Glomerular endothelial cell (primary cell): ENCODE measurements at regions not wholly inside any gene's neighbourhood (a gene's known extent, or its start where the extent isn't known, plus 50 kb on each side); places are given as distances from the start of the nearest gene placed in this dataset.

Experiments used
- DNase-seq: peaks from one replicate; pipeline ENCODE4 v3.0.0-alpha.2; 2011; ENCODE audit warnings: low read depth, low spot score; ENCODE audit errors: extremely low read depth

DNA sequence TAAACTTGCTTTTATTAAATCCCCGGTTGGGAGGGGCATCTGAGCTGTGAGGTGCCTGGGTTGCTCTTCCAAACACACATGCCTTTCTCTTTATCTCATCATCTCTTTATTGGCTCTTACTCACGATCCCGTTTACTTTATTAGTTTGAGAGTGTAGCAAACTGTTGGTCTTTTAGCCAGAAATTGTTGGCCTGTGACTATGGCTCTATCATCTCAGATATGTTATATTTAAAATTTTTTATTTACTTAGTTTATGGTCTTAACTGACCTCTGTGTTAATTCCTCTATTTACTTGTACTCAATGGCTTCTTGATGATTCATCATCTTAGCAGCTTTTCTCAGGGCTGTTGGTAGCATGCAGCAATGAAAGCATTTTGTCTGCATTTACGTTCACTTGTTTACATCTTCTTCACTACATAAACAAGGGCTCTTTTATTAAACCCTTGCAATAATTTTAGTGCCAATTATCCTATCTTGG, 408.4 kb downstream of the HRH4 start:
- no peak for DNase-seq

DNA sequence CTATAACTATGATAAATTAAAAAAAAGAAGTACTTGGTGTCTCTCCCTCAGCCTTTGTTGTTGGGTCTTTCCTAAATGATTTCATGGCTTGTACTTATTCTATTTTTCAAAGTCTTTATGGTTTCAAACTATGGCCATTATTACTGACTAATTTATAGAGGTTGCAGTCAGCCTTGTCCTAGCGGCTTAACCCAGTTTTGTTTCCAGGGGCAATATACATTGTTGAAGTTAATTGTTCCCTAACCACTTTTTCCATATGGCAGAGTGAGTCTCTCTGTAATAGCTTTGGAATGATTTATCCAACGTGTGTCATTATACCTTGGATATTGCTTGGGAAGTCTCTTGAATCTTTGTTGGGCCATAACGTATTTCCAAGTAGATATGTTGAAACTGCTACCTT, 408.8 kb downstream of the HRH4 start:
- DNase-seq: no peak

DNA sequence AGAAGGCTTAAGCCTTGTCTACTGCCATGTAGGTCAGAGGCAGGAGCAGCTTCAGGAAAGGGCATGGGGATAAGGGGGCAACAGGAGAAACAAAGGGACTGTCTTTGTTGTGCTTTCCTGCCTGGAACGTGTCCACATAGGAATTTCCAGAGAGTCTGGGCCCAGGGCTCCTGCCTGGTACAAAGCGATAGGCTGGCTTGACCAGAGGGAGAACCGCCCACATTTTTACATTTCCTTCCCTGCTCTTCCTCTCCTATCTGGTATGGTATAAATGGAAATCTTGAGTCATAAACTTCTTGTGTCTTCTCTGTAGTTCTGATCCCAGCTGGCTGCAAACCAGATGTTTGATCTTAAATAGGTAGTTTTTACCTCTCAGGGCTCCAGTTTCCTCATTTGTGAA, 414.8 kb downstream of the HRH4 start:
- DNase-seq: no peak

DNA sequence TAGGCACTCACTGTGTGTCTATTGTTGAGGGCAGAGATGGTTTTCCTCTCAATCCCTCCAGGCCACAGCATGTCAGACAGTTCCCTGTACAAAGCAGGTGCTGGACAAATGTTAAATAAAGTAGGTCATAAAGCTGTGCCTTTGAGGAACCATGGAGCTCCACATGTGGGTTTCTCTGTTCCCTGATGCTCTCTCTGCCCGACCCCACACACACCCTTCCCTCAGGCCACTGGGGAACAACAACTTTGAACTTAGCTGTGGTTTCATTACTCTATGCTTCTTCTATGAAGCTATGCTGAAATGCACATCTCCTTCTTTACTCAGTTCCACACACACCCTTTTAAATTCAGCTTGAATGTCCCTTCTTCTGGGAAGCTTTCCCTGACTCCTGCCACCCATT, 415.3 kb downstream of the HRH4 start:
- DNase-seq: no peak

DNA sequence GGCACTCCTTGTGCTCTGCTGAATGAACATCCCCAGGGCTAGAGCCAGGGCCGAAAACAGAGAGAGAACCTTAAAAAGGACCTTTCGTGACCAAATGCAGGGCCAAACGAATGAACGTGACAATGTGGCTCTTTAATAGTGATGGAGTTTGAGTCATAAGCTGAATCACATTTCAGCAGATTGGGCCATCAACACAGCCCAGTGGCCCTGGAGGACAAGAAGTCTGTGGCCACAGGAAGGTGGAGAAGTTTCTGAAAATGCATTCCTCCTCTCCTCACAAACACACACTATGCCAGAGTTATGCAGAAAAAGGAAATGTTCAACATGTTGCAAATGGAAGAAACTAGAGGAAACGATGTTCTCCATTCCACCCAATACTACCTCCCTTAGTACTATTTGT, 415.8 kb downstream of the HRH4 start:
- no peak for DNase-seq

DNA sequence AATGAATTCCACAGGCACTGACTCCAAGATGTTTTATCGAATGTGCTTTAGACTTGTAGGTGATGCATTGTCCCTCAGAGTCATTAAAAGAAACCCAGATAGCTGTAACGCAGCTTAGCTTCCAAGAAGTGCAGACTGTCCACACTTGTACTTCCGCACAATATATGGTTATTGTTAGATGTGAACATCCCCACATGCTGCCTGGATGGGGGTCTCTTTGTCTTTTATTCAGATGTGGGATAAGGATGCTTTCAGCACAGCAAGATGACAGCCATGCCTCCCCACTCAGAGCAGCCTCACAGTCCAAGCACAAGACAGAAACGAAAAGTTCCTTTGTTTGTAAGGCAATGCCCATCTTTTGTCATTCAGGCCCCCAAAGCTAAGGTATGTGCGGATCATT, 416.6 kb downstream of the HRH4 start:
- no peak for DNase-seq

GRCh38 chr18:24877546-24877945, 417.1 kb downstream of the HRH4 start:
- no peak for DNase-seq

DNA sequence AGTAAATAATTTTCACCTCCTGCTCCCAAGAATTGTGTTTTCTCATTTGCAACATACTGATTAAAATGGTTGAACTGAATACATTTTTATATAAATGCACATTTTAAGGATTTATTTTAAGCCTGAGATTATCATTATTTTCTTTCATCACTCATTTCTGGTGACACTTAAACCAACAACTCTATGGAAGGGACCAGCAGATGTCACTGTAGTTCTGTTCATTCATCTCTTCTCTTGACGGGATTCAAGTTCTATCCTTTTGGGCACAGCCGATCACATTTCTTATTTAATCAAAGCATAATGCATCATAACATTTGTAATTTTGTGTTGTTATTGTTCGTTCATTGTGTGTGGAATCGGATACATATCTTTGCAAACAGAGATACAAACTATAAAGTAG, 417.9 kb downstream of the HRH4 start:
- peak; percentile 45 for DNase-seq

- DNase-seq: no peak
These were observed 424.8 kb downstream of the HRH4 start for GRCh38 chr18:24885276-24885675.

DNA sequence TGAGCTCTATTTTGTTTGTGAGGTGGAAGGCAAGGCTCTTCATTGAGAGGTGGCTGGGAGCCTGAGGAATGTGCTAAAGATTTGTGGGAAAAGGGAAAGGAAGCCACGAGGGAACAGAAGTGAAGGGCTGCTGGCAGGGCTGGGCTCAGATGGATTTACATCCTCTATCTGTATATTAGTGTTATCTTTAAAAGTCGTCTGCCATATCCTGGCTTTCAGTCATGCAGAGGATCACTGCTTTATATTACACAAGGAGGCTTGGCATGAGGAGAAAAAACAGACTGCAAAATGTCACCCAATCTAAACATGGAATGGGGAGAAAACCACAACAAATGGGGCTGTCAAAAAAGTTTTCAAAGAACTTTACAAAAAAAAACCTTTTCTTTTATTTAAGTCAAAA, 434.4 kb downstream of the HRH4 start:
- no peak for DNase-seq

DNA sequence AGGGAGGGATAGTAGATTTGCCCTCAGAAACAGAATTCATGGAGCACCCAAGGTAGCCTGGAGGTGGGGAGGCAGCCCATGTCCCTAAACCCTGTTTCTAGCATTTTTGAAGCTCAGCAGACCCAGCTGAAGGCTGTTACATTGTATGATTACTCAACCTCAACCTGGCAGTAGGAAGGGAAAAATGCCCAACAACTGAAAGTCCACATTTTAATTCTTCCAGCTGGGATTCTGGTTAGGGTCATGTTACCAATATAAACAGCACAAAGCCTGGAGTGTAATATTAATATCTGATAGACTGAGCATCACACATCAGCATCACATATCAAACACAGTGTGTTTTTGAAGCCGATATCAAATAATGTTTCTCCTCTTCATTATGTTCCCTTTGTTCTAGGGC, 437.0 kb downstream of the HRH4 start:
- DNase-seq: no peak

DNA sequence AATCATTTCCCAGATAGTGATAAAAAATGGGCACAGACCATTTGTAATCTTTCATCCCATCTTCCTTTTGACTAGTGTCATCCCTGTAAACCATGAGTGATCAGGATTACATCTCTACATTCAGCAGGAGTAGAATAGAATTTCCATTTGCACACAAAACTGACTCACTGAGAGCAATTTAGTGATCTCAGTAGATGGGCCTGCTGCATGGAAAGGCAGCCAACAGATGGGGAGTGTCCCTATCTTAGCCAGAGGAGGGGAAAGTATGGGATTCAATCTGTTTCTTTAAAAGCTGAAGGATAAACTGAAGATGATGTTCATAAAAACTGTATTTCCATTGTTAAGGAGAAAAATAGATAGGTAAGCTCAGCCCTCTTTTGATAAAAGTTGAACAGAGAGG, 441.7 kb downstream of the ZNF521 start:
- no peak for DNase-seq

DNA sequence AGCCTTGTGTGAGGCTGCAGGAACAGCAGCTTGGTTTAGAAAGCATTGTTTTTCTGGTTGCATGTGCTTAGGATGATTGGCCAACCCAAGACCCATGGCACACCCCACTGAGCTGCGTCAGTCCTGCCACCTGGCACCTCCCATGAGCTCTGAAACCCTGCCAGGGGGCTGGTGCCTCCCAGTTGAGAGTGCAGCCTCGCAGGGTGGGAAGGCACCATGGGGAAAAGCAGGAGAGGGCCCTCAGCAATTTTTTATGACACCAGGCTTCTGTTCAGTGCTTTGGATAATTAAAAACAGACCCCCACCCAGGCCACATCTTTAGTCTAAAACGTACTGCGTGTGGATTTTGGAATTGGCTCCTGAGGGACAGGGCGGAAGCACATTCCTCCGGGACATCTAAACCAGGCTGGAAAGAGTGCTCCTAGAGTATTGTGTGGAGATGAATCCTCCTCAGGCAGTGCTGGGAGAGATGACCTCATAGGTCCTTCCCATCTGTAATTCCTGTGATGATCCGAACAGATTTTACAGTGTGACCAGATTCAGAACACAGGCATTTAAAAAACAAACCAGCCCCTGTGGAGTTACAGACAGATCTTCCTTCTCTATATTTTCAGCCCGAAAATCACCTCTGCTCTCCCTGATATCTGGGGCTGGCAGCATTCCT, 438.3 kb downstream of the ZNF521 start:
- no peak for DNase-seq

- DNase-seq: no peak
These were observed 437.8 kb downstream of the ZNF521 start for GRCh38 chr18:24914171-24914525.

- DNase-seq: no peak
These were observed 437.3 kb downstream of the ZNF521 start for GRCh38 chr18:24914685-24915084.

- no peak for DNase-seq
These were observed 436.4 kb downstream of the ZNF521 start for GRCh38 chr18:24915547-24915946.

- no peak for DNase-seq
These were observed 434.2 kb downstream of the ZNF521 start for GRCh38 chr18:24917767-24918166.

- no peak for DNase-seq
These were observed 433.7 kb downstream of the ZNF521 start for GRCh38 chr18:24918257-24918656.

DNA sequence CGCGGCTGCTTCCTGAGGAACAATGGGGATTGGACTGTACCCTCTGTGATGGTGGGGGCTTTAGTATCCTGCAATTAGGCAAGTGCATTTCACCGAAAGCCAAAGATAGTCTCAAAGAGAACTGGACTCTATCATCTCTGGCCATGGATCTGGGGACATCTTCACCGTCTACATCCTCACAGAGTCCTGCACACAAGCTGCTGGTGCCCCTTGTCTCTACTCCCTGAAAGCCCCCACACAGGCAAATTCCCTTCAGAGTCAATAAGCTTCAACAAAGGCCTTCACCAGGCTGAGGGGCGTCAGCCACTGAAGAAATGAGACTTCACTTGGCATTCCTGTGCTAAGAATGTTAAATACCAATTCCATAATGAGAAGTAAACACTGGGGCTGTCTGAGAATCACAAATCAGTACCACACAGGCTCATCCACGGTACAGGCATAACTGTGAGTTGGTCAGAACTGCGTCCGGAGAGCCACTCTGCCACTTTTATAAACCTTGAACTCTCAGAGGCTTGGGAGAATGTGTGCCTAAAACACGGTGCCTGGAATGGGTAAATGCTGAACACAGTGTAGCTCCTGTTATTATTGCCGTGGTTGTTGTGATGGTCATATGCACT, 432.7 kb downstream of the ZNF521 start:
- DNase-seq: no peak

- DNase-seq: no peak
These were observed 429.5 kb downstream of the ZNF521 start for GRCh38 chr18:24922491-24922890.

- no peak for DNase-seq
These were observed 428.8 kb downstream of the ZNF521 start for GRCh38 chr18:24923138-24923537.

- no peak for DNase-seq
These were observed 427.8 kb downstream of the ZNF521 start for GRCh38 chr18:24924066-24924716.
